ENCODE measurements at regions not wholly inside any gene's neighbourhood (a gene's known extent, or its start where the extent isn't known, plus 50 kb on each side); places are given as distances from the start of the nearest gene placed in this dataset.

DNA sequence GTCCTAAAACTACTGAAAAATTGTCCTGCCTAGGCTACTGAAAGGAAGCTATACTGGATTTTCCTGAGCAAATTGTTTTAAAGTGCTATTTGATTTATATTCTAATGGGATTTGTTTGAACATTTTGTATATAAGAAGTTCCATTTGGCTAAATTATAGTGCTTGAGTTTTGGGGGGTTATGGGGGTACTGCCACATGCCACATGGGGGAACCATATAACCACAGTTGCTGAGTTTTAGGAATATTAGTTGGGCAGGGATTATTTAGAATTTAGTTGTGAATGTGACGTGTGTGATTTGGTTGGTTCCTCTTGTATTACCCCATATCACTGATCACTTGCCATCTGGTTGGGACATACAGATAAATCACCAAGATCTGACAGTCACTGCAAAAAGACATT lies 224.5 kb upstream of the TAPT1 start:
- TF ChIP-seq, protein P1, sequence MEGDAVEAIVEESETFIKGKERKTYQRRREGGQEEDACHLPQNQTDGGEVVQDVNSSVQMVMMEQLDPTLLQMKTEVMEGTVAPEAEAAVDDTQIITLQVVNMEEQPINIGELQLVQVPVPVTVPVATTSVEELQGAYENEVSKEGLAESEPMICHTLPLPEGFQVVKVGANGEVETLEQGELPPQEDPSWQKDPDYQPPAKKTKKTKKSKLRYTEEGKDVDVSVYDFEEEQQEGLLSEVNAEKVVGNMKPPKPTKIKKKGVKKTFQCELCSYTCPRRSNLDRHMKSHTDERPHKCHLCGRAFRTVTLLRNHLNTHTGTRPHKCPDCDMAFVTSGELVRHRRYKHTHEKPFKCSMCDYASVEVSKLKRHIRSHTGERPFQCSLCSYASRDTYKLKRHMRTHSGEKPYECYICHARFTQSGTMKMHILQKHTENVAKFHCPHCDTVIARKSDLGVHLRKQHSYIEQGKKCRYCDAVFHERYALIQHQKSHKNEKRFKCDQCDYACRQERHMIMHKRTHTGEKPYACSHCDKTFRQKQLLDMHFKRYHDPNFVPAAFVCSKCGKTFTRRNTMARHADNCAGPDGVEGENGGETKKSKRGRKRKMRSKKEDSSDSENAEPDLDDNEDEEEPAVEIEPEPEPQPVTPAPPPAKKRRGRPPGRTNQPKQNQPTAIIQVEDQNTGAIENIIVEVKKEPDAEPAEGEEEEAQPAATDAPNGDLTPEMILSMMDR (IDR thresholded peaks at IDR 0.05; ENCODE audit: low read length): no peak
- TF ChIP-seq EZH2 (optimal IDR thresholded peaks at IDR 0.05; ENCODE audit: low read depth, low read length): no peak

All from MM.1S (cell line).